IMR-90 (cell line): ENCODE measurements at regions not wholly inside any gene's neighbourhood (a gene's known extent, or its start where the extent isn't known, plus 50 kb on each side); places are given as distances from the start of the nearest gene placed in this dataset.
A peak's percentile ranks its signal among the peaks of the same experiment; 100 is the strongest.

Experiments
- ATAC-seq: fragments of 200-7000 bp; cut with Tn5 transposase; 2 replicates; pipeline ENCODE4 v1.9.1; 2020; ENCODE audit warnings: low read depth, mild to moderate bottlenecking, moderate library complexity
- BruUV-seq: library from RNA; stranded (reverse); fragments of 400-500 nt; replicated peaks from 2 replicates; lab custom pipeline; 2021; lab: Mats Ljungman, UMichigan
- CTCF ChIA-PET: fragments of 300-600 bp; formaldehyde crosslinking; extraction: SDS; loops from one replicate; lab custom pipeline; 2021; ENCODE audit warnings: antibody characterized with exemption; lab: Yijun Ruan, JAX
- POLR2A ChIA-PET: fragments of 300-600 bp; sonication (Branson Sonifier 250); formaldehyde crosslinking; loops from one replicate; lab custom pipeline; 2022; ENCODE audit warnings: antibody characterized with exemption; ENCODE audit not compliant: unreplicated experiment; lab: Charles Lee
- DNase-seq: peaks from one replicate; pipeline ENCODE4 v3.0.0; 2013
- H2AFZ ChIP-seq: replicated peaks from 2 replicates; pipeline ENCODE3; 2013; ENCODE audit warnings: low read length, mild to moderate bottlenecking; ENCODE audit not compliant: poor library complexity
- H2AK5ac ChIP-seq: 2 replicates; pipeline ENCODE4 v1.6.1; 2013; ENCODE audit warnings: low read depth, low read length, inconsistent platforms
- H2AK9ac ChIP-seq: replicated peaks from 2 replicates; pipeline ENCODE3; 2013; ENCODE audit warnings: mild to moderate bottlenecking, low read depth, low read length, moderate library complexity; ENCODE audit not compliant: poor library complexity
- H2BK120ac ChIP-seq: 2 replicates; pipeline ENCODE4 v1.6.1; 2013; ENCODE audit warnings: low read depth, low read length, inconsistent platforms
- H2BK15ac ChIP-seq: 3 replicates; pipeline ENCODE4 v1.6.1; 2013; ENCODE audit warnings: low read depth, low read length, inconsistent platforms
- H2BK20ac ChIP-seq: 2 replicates; pipeline ENCODE4 v1.6.1; 2013; ENCODE audit warnings: low read depth, mild to moderate bottlenecking, inconsistent platforms, low read length, moderate library complexity
- H2BK5ac ChIP-seq: 2 replicates; pipeline ENCODE4 v1.6.1; 2013; ENCODE audit warnings: mild to moderate bottlenecking, low read depth, low read length, inconsistent platforms; ENCODE audit not compliant: poor library complexity, severe bottlenecking
- H3K14ac ChIP-seq: replicated peaks from 2 replicates; pipeline ENCODE4 v1.6.1; 2013; ENCODE audit warnings: low read depth, low read length, inconsistent platforms
- H3K18ac ChIP-seq: 2 replicates; pipeline ENCODE4 v1.6.1; 2013; ENCODE audit warnings: low read depth, low read length, control low read depth
- H3K23ac ChIP-seq: 2 replicates; pipeline ENCODE4 v1.6.1; 2013; ENCODE audit warnings: low read depth, low read length, inconsistent platforms
- H3K27ac ChIP-seq: 2 replicates; pipeline ENCODE4 v1.5.1; 2013; ENCODE audit warnings: mild to moderate bottlenecking, control low read depth, low read length; ENCODE audit not compliant: insufficient read depth
- H3K27me3 ChIP-seq: 2 replicates; pipeline ENCODE4 v1.6.1; 2013; ENCODE audit warnings: low read length; ENCODE audit not compliant: control insufficient read depth, insufficient read depth
- H3K36me3 ChIP-seq: 2 replicates; pipeline ENCODE4 v1.6.1; 2013; ENCODE audit warnings: low read length, mixed read lengths; ENCODE audit not compliant: control insufficient read depth, insufficient read depth
- H3K4ac ChIP-seq: 2 replicates; pipeline ENCODE4 v1.6.1; 2013; ENCODE audit warnings: low read depth, low read length, inconsistent platforms
- H3K4me1 ChIP-seq: 2 replicates; pipeline ENCODE4 v1.6.1; 2013; ENCODE audit warnings: low read length, mixed read lengths; ENCODE audit not compliant: control insufficient read depth, insufficient read depth
- H3K4me2 ChIP-seq: 2 replicates; pipeline ENCODE4 v1.6.1; 2013; ENCODE audit warnings: low read depth, mild to moderate bottlenecking, control low read depth, low read length, moderate library complexity
- H3K4me3 ChIP-seq: 2 replicates; pipeline ENCODE4 v1.5.1; 2013; ENCODE audit warnings: low read depth, mild to moderate bottlenecking, control low read depth, low read length, moderate library complexity; ENCODE audit not compliant: insufficient read depth
- H3K56ac ChIP-seq: 2 replicates; pipeline ENCODE4 v1.6.1; 2013; ENCODE audit warnings: low read length, inconsistent platforms; ENCODE audit not compliant: insufficient read depth; ENCODE audit errors: extremely low read depth
- H3K79me1 ChIP-seq, 2 experiments: 2 replicates each; pipeline ENCODE4 v1.6.1; 2013; ENCODE audit warnings: low read length in 2 of 2, inconsistent platforms in 1 of 2, low read depth in 1 of 2
- H3K9ac ChIP-seq: 2 replicates; pipeline ENCODE4 v1.6.1; 2013; ENCODE audit warnings: low read depth, low read length, control low read depth
- H3K9me1 ChIP-seq: 2 replicates; pipeline ENCODE4 v1.6.1; 2013; ENCODE audit warnings: low read length, inconsistent platforms; ENCODE audit not compliant: insufficient read depth
- H3K9me3 ChIP-seq: 2 replicates; pipeline ENCODE4 v1.6.1; 2013; ENCODE audit warnings: low read length; ENCODE audit not compliant: control insufficient read depth, insufficient read depth
- H4K20me1 ChIP-seq: 2 replicates; pipeline ENCODE4 v1.6.1; 2013; ENCODE audit warnings: low read length, inconsistent platforms; ENCODE audit not compliant: insufficient read depth
- H4K5ac ChIP-seq: 2 replicates; pipeline ENCODE4 v1.6.1; 2013; ENCODE audit warnings: mild to moderate bottlenecking, low read depth, low read length, control low read depth
- H4K8ac ChIP-seq, 2 experiments: 2 replicates each; pipeline ENCODE4 v1.6.1; 2013; ENCODE audit warnings: low read depth in 2 of 2, low read length in 2 of 2, control low read depth in 1 of 2, inconsistent platforms in 1 of 2
- H4K91ac ChIP-seq: 2 replicates; pipeline ENCODE4 v1.6.1; 2013; ENCODE audit warnings: low read depth, low read length, inconsistent platforms; ENCODE audit not compliant: insufficient read depth
- FOS ChIP-seq: fragments of 150-350 bp; IDR thresholded peaks from 2 replicates; pipeline ENCODE4 v1.6.1; 2016; ENCODE audit warnings: low read depth, low read length
- MXI1 ChIP-seq: IDR thresholded peaks from 2 replicates; pipeline ENCODE4 v1.6.1; 2012; ENCODE audit warnings: low read depth, mild to moderate bottlenecking, low read length, moderate library complexity, borderline replicate concordance
- NFE2L2 ChIP-seq: fragments of 150-350 bp; IDR thresholded peaks from 2 replicates; pipeline ENCODE4 v1.6.1; 2016; ENCODE audit warnings: low read depth, mild to moderate bottlenecking, low read length
- RCOR1 ChIP-seq: IDR thresholded peaks from 2 replicates; pipeline ENCODE4 v1.6.1; 2012; ENCODE audit warnings: mild to moderate bottlenecking, low read length, improper control_type of control experiment; ENCODE audit not compliant: insufficient replicate concordance
- SMC3 ChIP-seq: fragments of 150-350 bp; IDR thresholded peaks from 2 replicates; pipeline ENCODE4 v1.6.1; 2016; ENCODE audit warnings: low read depth, mild to moderate bottlenecking, antibody characterized with exemption, low read length, moderate library complexity
- WGBS, 2 experiments: methylation state at CpG; one replicate each; pipeline versions ENCODE4 v1.1.5 to v1.1.7; 2013; ENCODE audit warnings: missing lambda C conversion rate in 2 of 2; ENCODE audit not compliant: insufficient read length in 1 of 2; ENCODE audit errors: extremely low coverage in 2 of 2; 5-methylcytosine and 5-hydroxymethylcytosine counted together
- dilution Hi-C: fragments of 300-500 bp; cut with HindIII; formaldehyde crosslinking; loops from one replicate; pipeline ENCODE4 v1.14.3; 2018; ENCODE audit warnings: low sequenced_read_pairs; ENCODE audit not compliant: unreplicated experiment
- in situ Hi-C: fragments of 300-500 bp; cut with MboI; formaldehyde crosslinking; loops from 3 replicates; pipeline ENCODE4 v1.14.3; 2019; ENCODE audit warnings: low sequenced_read_pairs, inconsistent platforms, mixed read lengths
- intact Hi-C: fragments of 100-400 bp; cut with micrococcal nuclease; formaldehyde crosslinking; loops from 2 replicates; pipeline ENCODE4 v1.10.0; 2022
- TF ChIP-seq, protein P1 (sequence below): fragments of 150-350 bp; IDR thresholded peaks from 2 replicates; pipeline ENCODE4 v1.6.1; 2016; ENCODE audit warnings: low read depth, mild to moderate bottlenecking, low read length, moderate library complexity, borderline replicate concordance

- Histone ChIP-seq H4K8ac (no peak overlapping the region), H3K9ac (no peak overlapping the region), H4K20me1 (no peaks in the 10 kb centered on the region), H3K56ac (no peak overlapping the region), H2BK5ac (no peak overlapping the region), H2BK20ac (no peak overlapping the region), H2BK120ac (no peak overlapping the region), H3K18ac (no peak overlapping the region), H4K91ac (no peak overlapping the region), H3K4me3 (no peak overlapping the region), H2BK15ac (no peak overlapping the region), H3K23ac (no peak overlapping the region), H3K9me1 (no peaks in the 10 kb centered on the region), H3K4me1 (no peaks in the 10 kb centered on the region), H3K36me3 (no peaks in the 10 kb centered on the region), H2AFZ (no peak overlapping the region), H2AK9ac (no peak overlapping the region), H4K5ac (no peak overlapping the region), H3K14ac (no peak overlapping the region), H2AK5ac (no peak overlapping the region), H3K79me1 (no peaks in the 10 kb centered on the region), H3K4ac (no peak overlapping the region), H3K9me3 (no peaks in the 10 kb centered on the region), H3K27me3 (no peaks in the 10 kb centered on the region), H3K4me2 (no peak overlapping the region), H3K27ac (no peak overlapping the region)
- dilution Hi-C loops = no loop called here
- POLR2A ChIA-PET = no interaction called here
- in situ Hi-C loops = no loop called here
- intact Hi-C loops = no loop called here
- ATAC-seq (no peak), DNase-seq (no peak)
- peak; percentile 82 for TF ChIP-seq NFE2L2
- no peak for TF ChIP-seq RCOR1
- TF ChIP-seq FOS = no peak
- TF ChIP-seq, protein P1, sequence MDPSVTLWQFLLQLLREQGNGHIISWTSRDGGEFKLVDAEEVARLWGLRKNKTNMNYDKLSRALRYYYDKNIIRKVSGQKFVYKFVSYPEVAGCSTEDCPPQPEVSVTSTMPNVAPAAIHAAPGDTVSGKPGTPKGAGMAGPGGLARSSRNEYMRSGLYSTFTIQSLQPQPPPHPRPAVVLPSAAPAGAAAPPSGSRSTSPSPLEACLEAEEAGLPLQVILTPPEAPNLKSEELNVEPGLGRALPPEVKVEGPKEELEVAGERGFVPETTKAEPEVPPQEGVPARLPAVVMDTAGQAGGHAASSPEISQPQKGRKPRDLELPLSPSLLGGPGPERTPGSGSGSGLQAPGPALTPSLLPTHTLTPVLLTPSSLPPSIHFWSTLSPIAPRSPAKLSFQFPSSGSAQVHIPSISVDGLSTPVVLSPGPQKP = no peak
- TF ChIP-seq MXI1 = no peak
- no peak for TF ChIP-seq SMC3
- CTCF ChIA-PET = no interaction called here
- no CpG with 5 or more reads among the region's 1 CpG for WGBS, 2 experiments
- BruUV-seq = no TSS peak
Measured at GRCh38 chr10:52911163-52911562, 138.6 kb upstream of the MBL2 start.
